ENCODE measurements at regions not wholly inside any gene's neighbourhood (a gene's known extent, or its start where the extent isn't known, plus 50 kb on each side); places are given as distances from the start of the nearest gene placed in this dataset.

GRCh38 chr1:59062743-59063142 lies 234.2 kb upstream of the FGGY start:
- Histone ChIP-seq H4K91ac (ENCODE audit: low read depth, low read length, poor library complexity) (no peak overlapping the region), H2BK12ac (ENCODE audit: low read length) (no peak overlapping the region), H3K4me1 (ENCODE audit: control insufficient read depth in 2 of 2, insufficient read depth in 1 of 2, low read depth in 1 of 2, low read length in 2 of 2) (peaks cover 5 to 9% of the 10 kb centered on the region in 2 donors), H3K27me3 (ENCODE audit: control insufficient read depth in 3 of 3, insufficient read depth in 3 of 3, low read depth in 1 of 3, low read length in 3 of 3) (no peaks in the 10 kb centered on the region), H2AFZ (ENCODE audit: low read length) (no peak overlapping the region), H2BK5ac (ENCODE audit: low read length) (no peak overlapping the region), H3K4ac (ENCODE audit: low read length) (no peak overlapping the region), H3K18ac (ENCODE audit: low read length) (no peak overlapping the region), H2BK120ac (ENCODE audit: low read depth, low read length) (no peak overlapping the region), H3K4me2 (ENCODE audit: insufficient read depth, low read length, poor library complexity, severe bottlenecking) (no peak overlapping the region), H3K36me3 (replicated peaks in 1 of 2; ENCODE audit: control insufficient read depth in 2 of 2, insufficient read depth in 2 of 2, low read length in 2 of 2) (no peaks in the 10 kb centered on the region), H3K23ac (ENCODE audit: low read depth, low read length, poor library complexity) (no peak overlapping the region), H3K4me3 (ENCODE audit: low read length in 2 of 2) (no peak overlapping the region), H3K27ac (replicated peaks; ENCODE audit: low read length) (no peak overlapping the region), H3K14ac (ENCODE audit: low read length) (no peak overlapping the region), H2AK5ac (ENCODE audit: low read depth, low read length) (no peak overlapping the region), H3K9me3 (replicated peaks in 1 of 2; ENCODE audit: control insufficient read depth in 2 of 2, insufficient read depth in 1 of 2, low read depth in 1 of 2, low read length in 2 of 2) (no peaks in the 10 kb centered on the region), H3K9ac (ENCODE audit: low read depth, low read length, poor library complexity) (no peak overlapping the region), H3K79me1 (ENCODE audit: low read depth, low read length) (no peaks in the 10 kb centered on the region), H2BK15ac (ENCODE audit: low read length) (no peak overlapping the region), H4K8ac (ENCODE audit: low read depth, low read length) (no peak overlapping the region)
- DNase-seq (ENCODE audit: low spot score): no peak
- WGBS, 2 donors (ENCODE audit: extremely low coverage in 2 of 2, insufficient read length in 2 of 2, insufficient replicate concordance in 1 of 2): no CpG with 5 or more reads among the region's 5 CpGs

DNA sequence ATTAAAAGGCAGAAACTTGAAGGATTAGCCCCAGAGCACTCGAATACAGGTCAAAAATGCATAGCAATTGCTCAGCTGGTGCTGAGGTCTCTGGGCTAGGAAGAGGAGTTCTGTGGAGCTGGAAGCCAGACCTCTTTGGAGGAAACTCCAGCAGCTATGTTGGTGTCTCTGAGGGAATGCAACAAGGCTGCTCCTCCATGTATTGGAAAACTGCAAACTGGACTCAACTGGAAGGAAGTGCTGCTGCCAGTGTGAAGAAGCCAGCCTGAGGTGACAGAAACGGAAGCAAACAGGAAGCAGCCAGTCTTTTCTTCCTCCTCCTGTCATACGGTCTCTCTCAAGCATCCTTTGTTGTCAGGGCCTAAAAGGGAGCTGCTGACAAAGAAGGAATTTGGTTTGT lies 233.4 kb upstream of the FGGY start:
- Histone ChIP-seq H3K27ac (replicated peaks; ENCODE audit: low read length) (peak overlapping the region; percentile 74), H2BK12ac (ENCODE audit: low read length) (no peak overlapping the region), H3K9me3 (replicated peaks in 1 of 2; ENCODE audit: control insufficient read depth in 2 of 2, insufficient read depth in 1 of 2, low read depth in 1 of 2, low read length in 2 of 2) (no peaks in the 10 kb centered on the region), H3K14ac (ENCODE audit: low read length) (no peak overlapping the region), H2AK5ac (ENCODE audit: low read depth, low read length) (no peak overlapping the region), H3K79me1 (ENCODE audit: low read depth, low read length) (no peaks in the 10 kb centered on the region), H4K91ac (ENCODE audit: low read depth, low read length, poor library complexity) (no peak overlapping the region), H3K4ac (ENCODE audit: low read length) (no peak overlapping the region), H3K9ac (ENCODE audit: low read depth, low read length, poor library complexity) (no peak overlapping the region), H2BK5ac (ENCODE audit: low read length) (no peak overlapping the region), H2BK15ac (ENCODE audit: low read length) (no peak overlapping the region), H3K4me2 (ENCODE audit: insufficient read depth, low read length, poor library complexity, severe bottlenecking) (no peak overlapping the region), H3K23ac (ENCODE audit: low read depth, low read length, poor library complexity) (no peak overlapping the region), H3K27me3 (ENCODE audit: control insufficient read depth in 3 of 3, insufficient read depth in 3 of 3, low read depth in 1 of 3, low read length in 3 of 3) (no peaks in the 10 kb centered on the region), H2BK120ac (ENCODE audit: low read depth, low read length) (no peak overlapping the region), H4K8ac (ENCODE audit: low read depth, low read length) (no peak overlapping the region), H3K4me1 (ENCODE audit: control insufficient read depth in 2 of 2, insufficient read depth in 1 of 2, low read depth in 1 of 2, low read length in 2 of 2) (peaks cover 5 to 9% of the 10 kb centered on the region in 2 donors), H3K4me3 (ENCODE audit: low read length in 2 of 2) (no peak overlapping the region), H3K36me3 (replicated peaks in 1 of 2; ENCODE audit: control insufficient read depth in 2 of 2, insufficient read depth in 2 of 2, low read length in 2 of 2) (no peaks in the 10 kb centered on the region), H3K18ac (ENCODE audit: low read length) (peak overlapping the region; percentile 56), H2AFZ (ENCODE audit: low read length) (peak overlapping the region; percentile 82)
- peak; percentile 23 for DNase-seq (ENCODE audit: low spot score)
- no CpG with 5 or more reads among the region's 3 CpGs for WGBS, 2 donors (ENCODE audit: extremely low coverage in 2 of 2, insufficient read length in 2 of 2, insufficient replicate concordance in 1 of 2)

GRCh38 chr1:59064592-59064991 lies 232.3 kb upstream of the FGGY start:
- Histone ChIP-seq H2BK5ac (ENCODE audit: low read length) (no peak overlapping the region), H3K9ac (ENCODE audit: low read depth, low read length, poor library complexity) (no peak overlapping the region), H2AFZ (ENCODE audit: low read length) (no peak overlapping the region), H4K8ac (ENCODE audit: low read depth, low read length) (no peak overlapping the region), H3K36me3 (replicated peaks in 1 of 2; ENCODE audit: control insufficient read depth in 2 of 2, insufficient read depth in 2 of 2, low read length in 2 of 2) (no peaks in the 10 kb centered on the region), H3K79me1 (ENCODE audit: low read depth, low read length) (no peaks in the 10 kb centered on the region), H3K18ac (ENCODE audit: low read length) (no peak overlapping the region), H3K23ac (ENCODE audit: low read depth, low read length, poor library complexity) (no peak overlapping the region), H3K4ac (ENCODE audit: low read length) (no peak overlapping the region), H3K9me3 (replicated peaks in 1 of 2; ENCODE audit: control insufficient read depth in 2 of 2, insufficient read depth in 1 of 2, low read depth in 1 of 2, low read length in 2 of 2) (no peaks in the 10 kb centered on the region), H2BK15ac (ENCODE audit: low read length) (no peak overlapping the region), H3K27ac (replicated peaks; ENCODE audit: low read length) (no peak overlapping the region), H2AK5ac (ENCODE audit: low read depth, low read length) (no peak overlapping the region), H3K27me3 (ENCODE audit: control insufficient read depth in 3 of 3, insufficient read depth in 3 of 3, low read depth in 1 of 3, low read length in 3 of 3) (no peaks in the 10 kb centered on the region), H2BK120ac (ENCODE audit: low read depth, low read length) (no peak overlapping the region), H3K4me1 (ENCODE audit: control insufficient read depth in 2 of 2, insufficient read depth in 1 of 2, low read depth in 1 of 2, low read length in 2 of 2) (peaks cover 5 to 6% of the 10 kb centered on the region in 2 donors), H3K14ac (ENCODE audit: low read length) (no peak overlapping the region), H3K4me2 (ENCODE audit: insufficient read depth, low read length, poor library complexity, severe bottlenecking) (no peak overlapping the region), H3K4me3 (ENCODE audit: low read length in 2 of 2) (no peak overlapping the region), H4K91ac (ENCODE audit: low read depth, low read length, poor library complexity) (no peak overlapping the region), H2BK12ac (ENCODE audit: low read length) (no peak overlapping the region)
- DNase-seq (ENCODE audit: low spot score): no peak

DNA sequence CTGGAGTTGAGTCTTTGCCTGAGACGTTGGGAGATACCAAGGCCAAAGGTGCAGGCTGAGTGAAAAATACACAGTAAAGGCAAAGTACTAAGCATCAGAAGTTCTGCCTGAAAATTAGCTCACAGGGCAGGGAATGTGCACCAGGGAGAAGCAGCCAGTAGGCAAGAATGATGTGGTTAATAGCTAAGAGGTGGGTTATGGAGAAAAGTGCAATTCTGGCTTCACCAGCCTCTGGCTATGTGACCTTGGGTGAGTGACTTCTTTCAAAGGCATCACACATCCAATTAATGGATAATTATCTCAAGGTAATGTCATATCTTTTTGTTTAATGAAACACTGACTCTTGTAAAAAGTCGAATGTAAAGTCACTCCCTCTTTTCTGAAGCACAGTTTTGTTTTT lies 230.7 kb upstream of the FGGY start:
- no CpG with 5 or more reads among the region's 2 CpGs for WGBS, 2 donors (ENCODE audit: extremely low coverage in 2 of 2, insufficient read length in 2 of 2, insufficient replicate concordance in 1 of 2)
- Histone ChIP-seq H3K79me1 (ENCODE audit: low read depth, low read length) (no peaks in the 10 kb centered on the region), H3K27me3 (ENCODE audit: control insufficient read depth in 3 of 3, insufficient read depth in 3 of 3, low read depth in 1 of 3, low read length in 3 of 3) (no peaks in the 10 kb centered on the region), H3K14ac (ENCODE audit: low read length) (no peak overlapping the region), H3K18ac (ENCODE audit: low read length) (no peak overlapping the region), H3K4me2 (ENCODE audit: insufficient read depth, low read length, poor library complexity, severe bottlenecking) (no peak overlapping the region), H2BK120ac (ENCODE audit: low read depth, low read length) (no peak overlapping the region), H3K23ac (ENCODE audit: low read depth, low read length, poor library complexity) (no peak overlapping the region), H3K4me3 (ENCODE audit: low read length in 2 of 2) (no peak overlapping the region), H2BK5ac (ENCODE audit: low read length) (no peak overlapping the region), H3K27ac (replicated peaks; ENCODE audit: low read length) (no peak overlapping the region), H2AFZ (ENCODE audit: low read length) (no peak overlapping the region), H3K36me3 (replicated peaks in 1 of 2; ENCODE audit: control insufficient read depth in 2 of 2, insufficient read depth in 2 of 2, low read length in 2 of 2) (no peaks in the 10 kb centered on the region), H3K4ac (ENCODE audit: low read length) (no peak overlapping the region), H2BK12ac (ENCODE audit: low read length) (no peak overlapping the region), H4K91ac (ENCODE audit: low read depth, low read length, poor library complexity) (no peak overlapping the region), H3K9me3 (replicated peaks in 1 of 2; ENCODE audit: control insufficient read depth in 2 of 2, insufficient read depth in 1 of 2, low read depth in 1 of 2, low read length in 2 of 2) (no peaks in the 10 kb centered on the region), H2BK15ac (ENCODE audit: low read length) (no peak overlapping the region), H3K4me1 (ENCODE audit: control insufficient read depth in 2 of 2, insufficient read depth in 1 of 2, low read depth in 1 of 2, low read length in 2 of 2) (peaks cover 6 to 7% of the 10 kb centered on the region in 2 donors), H4K8ac (ENCODE audit: low read depth, low read length) (no peak overlapping the region), H2AK5ac (ENCODE audit: low read depth, low read length) (no peak overlapping the region), H3K9ac (ENCODE audit: low read depth, low read length, poor library complexity) (no peak overlapping the region)
- DNase-seq (ENCODE audit: low spot score): no peak
